COR-L47 (cell line): ENCODE measurements at regions not wholly inside any gene's neighbourhood (a gene's known extent, or its start where the extent isn't known, plus 50 kb on each side); places are given as distances from the start of the nearest gene placed in this dataset.
"Not testable (repeated sequence)": the region's sequence is repeated elsewhere in the genome, so short reads cannot be mapped to it uniquely, and the experiment has no call there.

ENCODE experiments used
- DNase-seq: peaks from one replicate; lab custom pipeline; 2025; lab: John Stamatoyannopoulos, UW

DNA sequence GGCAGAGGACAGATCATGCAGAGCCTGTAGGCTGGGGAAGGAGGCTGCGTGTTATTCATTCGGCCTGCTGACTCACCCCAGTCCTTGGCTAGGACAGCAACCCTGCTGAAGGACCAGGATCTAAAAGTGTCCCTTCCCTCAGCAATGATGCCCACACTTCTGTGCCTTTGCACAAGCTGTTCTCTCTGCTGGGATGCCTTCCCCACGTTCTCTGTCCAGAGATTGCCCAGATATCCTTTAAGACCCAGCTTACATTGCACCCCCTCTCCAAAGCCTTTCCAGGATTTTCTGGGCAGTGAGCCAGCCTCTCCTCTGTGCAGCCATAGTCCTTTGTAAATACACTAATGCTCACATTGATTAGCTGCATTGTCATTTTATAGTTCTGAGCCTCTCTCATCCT is 99.3 kb upstream of the CHD6 start:
- DNase-seq: peak; percentile 96

DNA sequence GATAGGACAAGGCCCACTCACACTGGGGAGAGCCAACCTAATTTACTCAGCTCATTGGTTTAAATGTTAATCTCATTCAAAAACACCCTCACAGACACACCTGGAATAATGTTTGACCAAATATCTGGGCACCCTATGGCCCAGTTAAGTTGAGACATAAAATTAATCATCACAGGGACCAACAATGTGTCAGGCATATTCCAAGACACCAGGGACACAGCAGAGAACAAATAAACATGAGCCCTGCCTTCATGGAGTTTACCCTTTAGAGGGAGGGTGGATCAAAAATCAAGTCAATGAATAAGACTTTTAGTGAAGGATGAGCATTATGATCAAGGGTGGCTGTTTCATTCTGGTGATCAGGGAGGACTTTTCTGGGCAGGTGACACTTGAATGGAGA is 98.7 kb upstream of the CHD6 start:
- DNase-seq: no peak

- DNase-seq: no peak
Observed at GRCh38 chr20:41716436-41716835, 98.3 kb upstream of the CHD6 start.

- no peak for DNase-seq
Observed at GRCh38 chr20:41715526-41715925, 97.3 kb upstream of the CHD6 start.

- DNase-seq: no peak
Observed at GRCh38 chr20:41714030-41714429, 95.9 kb upstream of the CHD6 start.

DNA sequence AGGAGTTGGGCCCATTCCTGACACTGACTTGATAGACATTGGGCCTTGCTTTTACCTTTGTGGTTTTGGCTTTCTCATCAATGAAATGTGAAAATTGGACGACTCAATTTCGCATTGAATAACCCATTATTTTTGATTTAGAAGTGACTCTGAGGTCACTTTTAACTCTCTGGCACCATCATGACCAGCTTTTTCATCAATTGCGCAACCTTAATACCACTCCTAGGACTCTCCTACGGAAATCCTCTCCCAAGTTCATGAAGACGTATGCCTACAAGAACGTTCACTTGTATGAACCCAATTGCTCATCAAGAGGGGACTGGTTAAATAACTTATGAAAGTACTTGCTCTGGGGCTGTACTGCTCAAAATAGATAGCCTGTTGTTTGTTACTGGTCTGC is 86.7 kb upstream of the CHD6 start:
- no peak for DNase-seq

GRCh38 chr20:41702647-41703046 is 84.5 kb upstream of the CHD6 start:
- no peak for DNase-seq

DNA sequence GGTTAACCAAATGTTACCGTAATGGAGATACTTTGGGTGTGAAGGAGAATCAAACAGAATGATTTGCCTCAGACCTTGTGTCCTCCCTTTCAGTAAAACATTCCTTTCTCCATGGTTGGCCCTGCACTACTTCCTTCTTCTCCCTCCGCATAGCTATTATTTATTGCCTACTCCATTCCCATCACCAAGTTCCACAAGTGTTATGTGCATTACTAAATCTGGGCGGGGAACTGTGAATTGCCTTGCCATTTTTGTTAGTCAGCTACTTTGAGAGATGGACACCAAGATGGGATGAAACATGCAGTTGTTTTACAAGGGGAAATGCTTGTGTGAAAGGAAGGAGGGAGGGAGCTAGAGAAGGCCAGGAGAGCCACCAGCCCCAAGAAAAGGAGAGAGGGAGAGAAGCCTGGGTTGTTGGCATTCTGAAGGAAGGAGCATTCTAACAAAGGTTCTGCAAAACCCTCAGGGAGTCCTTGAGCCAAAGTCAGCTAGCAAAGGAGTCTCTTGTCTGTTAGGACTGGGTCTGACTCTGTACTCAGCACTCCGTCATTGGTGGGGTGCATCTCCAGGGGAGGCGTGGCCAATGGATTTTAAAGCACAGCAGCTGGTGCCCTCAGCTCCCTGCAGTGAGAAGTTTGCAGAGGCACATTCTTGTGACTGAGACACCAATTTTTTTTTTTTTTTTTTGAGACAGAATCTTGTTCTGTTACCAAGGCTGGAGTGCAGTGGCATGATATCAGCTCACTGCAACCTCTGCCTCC is 83.6 kb upstream of the CHD6 start:
- DNase-seq: no peak

- DNase-seq: not testable (repeated sequence)
Observed at GRCh38 chr20:41699673-41700072, 81.5 kb upstream of the CHD6 start.

DNA sequence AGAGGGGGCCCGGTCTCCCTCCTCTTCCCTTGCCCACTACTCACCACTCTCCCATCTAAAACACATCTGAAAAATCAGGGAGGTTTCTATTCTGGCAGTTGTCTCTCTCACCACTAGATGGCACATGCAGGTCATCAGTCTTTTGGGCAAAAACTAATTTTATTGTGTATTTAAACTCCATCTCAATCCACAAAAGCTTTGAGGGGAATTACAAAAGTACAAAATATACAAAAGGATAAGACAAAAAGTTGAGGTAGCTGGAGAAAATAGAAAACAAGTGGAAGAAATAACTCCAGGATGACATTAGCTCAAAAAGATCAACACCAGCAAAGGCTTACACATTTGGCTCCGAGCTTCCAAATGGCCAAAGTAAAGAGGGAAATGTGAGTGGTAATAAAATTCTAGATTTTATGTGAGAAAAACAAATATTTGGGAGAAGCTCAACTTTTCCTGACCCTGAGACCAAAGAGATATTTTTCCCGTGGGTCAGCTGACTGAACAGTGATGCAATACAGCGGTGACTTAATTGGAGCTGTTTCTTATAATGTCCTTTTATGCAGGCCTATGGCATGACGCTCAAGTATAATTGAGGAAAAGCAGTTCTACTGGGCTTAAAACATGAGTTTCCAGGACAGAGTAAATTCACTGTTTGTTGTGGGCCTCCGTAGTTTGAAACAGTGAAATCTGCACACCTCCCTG is 79.8 kb upstream of the CHD6 start:
- peak; percentile 18 for DNase-seq

GRCh38 chr20:41696428-41696827 is 78.3 kb upstream of the CHD6 start:
- DNase-seq: no peak

- no peak for DNase-seq
Observed at GRCh38 chr20:41694796-41695195, 76.6 kb upstream of the CHD6 start.

GRCh38 chr20:41693136-41693979 is 75.2 kb upstream of the CHD6 start:
- DNase-seq: peak; percentile 93

- DNase-seq: peak; percentile 82
Observed at GRCh38 chr20:41692479-41693135, 74.4 kb upstream of the CHD6 start.

- no peak for DNase-seq
Observed at GRCh38 chr20:41691443-41691842, 73.3 kb upstream of the CHD6 start.

DNA sequence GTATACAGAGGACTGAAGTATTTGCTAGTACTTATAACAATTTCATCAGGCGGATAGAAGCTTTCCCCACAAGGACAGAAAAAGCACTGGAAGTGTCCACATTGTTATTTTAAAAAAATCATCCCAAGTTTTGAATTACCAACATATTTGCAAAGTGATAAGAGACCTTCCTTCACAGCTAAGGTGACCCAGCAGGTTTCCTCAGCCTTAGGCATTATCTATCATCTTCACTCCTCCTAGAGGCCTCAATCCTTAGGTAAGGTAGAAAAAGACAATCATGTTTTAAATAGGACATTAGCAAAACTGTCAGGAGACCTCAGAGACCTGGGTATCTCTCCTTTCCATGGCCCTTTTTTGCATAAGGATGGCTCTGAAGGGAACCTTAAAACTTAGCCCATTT is 72.5 kb upstream of the CHD6 start:
- no peak for DNase-seq

DNA sequence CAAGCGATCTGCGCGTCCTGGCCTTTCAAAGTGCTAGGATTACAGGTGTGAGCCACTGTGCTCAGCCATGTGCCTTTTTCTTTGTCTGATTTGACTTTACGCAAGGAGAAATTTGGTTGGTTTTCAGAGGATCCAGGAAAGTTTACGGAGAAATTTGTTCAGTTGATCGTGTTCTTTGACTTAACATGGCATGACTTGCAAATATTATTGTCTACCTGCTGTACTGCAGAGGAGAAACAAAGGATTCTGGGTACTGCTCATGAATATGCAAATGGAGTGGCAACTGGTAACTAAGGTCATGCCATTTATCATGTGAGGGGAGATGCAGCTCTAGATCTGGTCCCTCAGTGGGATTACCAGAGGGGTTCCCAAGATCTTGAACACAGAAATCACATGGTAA is 68.8 kb upstream of the CHD6 start:
- DNase-seq: no peak

DNA sequence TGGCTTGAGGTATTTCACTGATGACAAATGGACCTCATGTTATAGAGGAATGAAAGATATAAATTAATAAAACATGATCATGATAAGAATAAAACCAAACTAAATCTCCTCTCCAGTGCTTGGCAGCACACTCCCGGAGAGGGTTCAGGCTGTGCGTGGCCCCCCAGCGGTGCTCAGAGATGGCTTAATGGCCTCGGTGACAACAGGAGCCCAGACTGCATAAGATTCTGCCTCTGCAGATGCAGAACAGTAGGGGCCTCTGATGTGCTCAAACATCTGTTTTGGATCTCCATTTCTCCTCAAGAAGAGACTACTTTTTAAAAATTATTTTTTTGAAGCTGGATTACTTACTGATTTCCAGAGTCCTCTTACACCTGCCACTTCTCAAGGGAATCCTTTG is 67.0 kb upstream of the CHD6 start:
- DNase-seq: not testable (repeated sequence)

DNA sequence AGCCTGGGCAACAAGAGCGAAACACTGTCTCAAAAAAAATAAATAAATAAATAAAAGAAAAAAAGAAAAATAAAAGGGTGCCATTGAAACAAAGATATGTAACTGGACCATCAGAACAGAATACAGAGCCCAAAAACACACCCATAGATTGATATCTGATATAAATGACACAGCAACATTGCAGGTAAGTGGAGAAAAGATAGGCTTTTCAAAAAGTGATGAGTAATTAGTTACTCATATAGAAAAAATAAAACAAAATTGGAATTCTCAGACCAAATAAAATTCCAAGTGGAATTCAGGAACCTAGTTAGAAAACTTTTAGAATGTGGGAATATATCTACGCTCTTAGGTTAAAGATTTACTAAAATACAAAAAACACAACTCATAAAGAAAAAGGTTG is 60.6 kb upstream of the CHD6 start:
- no peak for DNase-seq

DNA sequence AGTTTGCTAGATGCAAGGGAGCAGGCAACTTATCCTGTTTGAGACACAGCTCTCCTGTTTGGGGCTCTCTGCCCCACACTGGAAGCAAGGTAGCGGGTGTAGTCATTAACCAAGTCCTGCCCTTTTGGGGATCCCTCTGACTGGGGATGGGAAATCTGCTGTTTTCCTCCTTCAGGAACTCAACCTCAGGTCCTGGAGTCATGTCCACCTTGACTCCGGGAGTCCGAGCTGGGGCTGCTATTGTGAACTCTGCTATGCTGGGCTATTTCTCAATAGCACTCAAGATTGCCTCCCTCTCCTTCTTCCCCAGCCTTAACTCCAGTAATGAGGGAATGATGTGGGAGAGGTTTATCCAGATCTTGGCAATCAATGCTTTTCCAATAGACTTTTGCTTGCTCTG is 54.1 kb upstream of the CHD6 start:
- DNase-seq: no peak

DNA sequence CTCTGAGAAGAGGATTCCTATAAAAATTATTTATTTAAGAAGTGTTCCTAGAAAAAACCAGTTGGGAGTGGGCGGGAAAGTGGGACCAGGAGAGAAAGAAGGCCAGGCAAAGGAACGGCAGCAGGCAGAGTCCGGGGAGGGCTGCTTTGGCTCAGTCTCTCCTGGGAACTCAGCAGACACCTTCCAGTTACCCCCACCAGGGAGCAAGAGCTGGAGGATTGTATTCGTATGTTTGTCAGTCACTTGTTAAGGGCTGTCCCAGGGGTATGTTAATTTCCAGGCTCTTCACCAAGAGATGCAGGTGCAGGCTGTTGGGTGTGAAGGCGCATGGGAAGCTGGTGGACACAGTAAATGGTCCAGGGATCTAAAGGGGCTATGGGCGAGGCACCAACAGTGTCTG is 53.0 kb upstream of the CHD6 start:
- no peak for DNase-seq

DNA sequence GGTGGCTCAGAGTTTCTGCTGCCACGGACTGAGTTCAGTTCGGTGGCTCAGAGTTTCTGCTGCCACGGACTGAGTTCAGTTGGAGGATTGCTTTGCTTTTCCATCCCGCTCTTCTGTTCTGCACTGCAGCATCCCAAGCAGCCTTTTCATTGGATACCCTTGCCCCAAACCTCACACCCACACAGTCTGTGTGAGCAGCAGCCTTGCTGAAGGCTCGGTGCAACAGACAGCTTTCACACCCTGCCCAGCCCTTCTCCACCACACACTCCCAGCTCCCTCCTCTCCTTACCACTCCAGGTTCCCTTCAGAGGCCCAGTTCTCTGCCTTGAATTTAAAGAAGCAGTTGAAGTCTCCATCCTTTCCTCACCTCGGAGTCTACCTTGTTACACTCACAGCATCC is 52.5 kb upstream of the CHD6 start:
- no peak for DNase-seq
